ENCODE measurements at regions not wholly inside any gene's neighbourhood (a gene's known extent, or its start where the extent isn't known, plus 50 kb on each side); places are given as distances from the start of the nearest gene placed in this dataset.

GRCh38 chr6:71033171-71033570 is 76.3 kb upstream of the B3GAT2 start:
- Histone ChIP-seq H2BK12ac (ENCODE audit: low read length in 2 of 2) (no peak overlapping the region), H3K9ac (ENCODE audit: low read length) (no peak overlapping the region), H3K14ac (ENCODE audit: low read length in 2 of 2) (no peak overlapping the region), H3K9me3 (ENCODE audit: control insufficient read depth, low read length) (no peaks in the 10 kb centered on the region), H2AK5ac (ENCODE audit: low read length, severe bottlenecking) (no peak overlapping the region), H2BK5ac (ENCODE audit: low read depth, low read length, poor library complexity, severe bottlenecking) (no peak overlapping the region), H3K18ac (ENCODE audit: low read depth in 1 of 2, low read length in 2 of 2) (no peak overlapping the region), H2AFZ (ENCODE audit: low read depth, low read length) (no peak overlapping the region), H3K4me3 (ENCODE audit: insufficient read depth in 1 of 2, low read depth in 1 of 2, low read length in 2 of 2) (no peak overlapping the region), H3K4me2 (ENCODE audit: low read length, poor library complexity, severe bottlenecking) (no peak overlapping the region), H3K4me1 (ENCODE audit: control insufficient read depth, insufficient read depth, low read depth, low read length) (peaks cover 5% of the 10 kb centered on the region), H4K91ac (ENCODE audit: low read length) (no peak overlapping the region), H3K23ac (ENCODE audit: low read length in 2 of 2) (no peak overlapping the region), H3K36me3 (ENCODE audit: control insufficient read depth in 1 of 2, insufficient read depth in 2 of 2, low read depth in 1 of 2, low read length in 2 of 2) (no peaks in the 10 kb centered on the region), H4K8ac (ENCODE audit: low read length) (no peak overlapping the region), H2BK120ac (ENCODE audit: low read depth, low read length) (no peak overlapping the region), H3K79me1 (replicated peaks; ENCODE audit: low read length, poor library complexity, severe bottlenecking) (no peaks in the 10 kb centered on the region), H3K27me3 (ENCODE audit: control insufficient read depth in 1 of 2, insufficient read depth in 1 of 2, low read length in 2 of 2) (peaks cover 0 to 5% of the 10 kb centered on the region in 2 experiments), H3K27ac (ENCODE audit: low read length, poor library complexity, severe bottlenecking) (no peak overlapping the region), H2BK15ac (ENCODE audit: low read depth, poor library complexity, severe bottlenecking) (no peak overlapping the region), H3K4ac (ENCODE audit: low read depth in 1 of 2, low read length in 2 of 2) (no peak overlapping the region)
- DNase-seq: peak; percentile 4
- no CpG with 5 or more reads among the region's 1 CpG for WGBS

- H3K36me3 ChIP-seq (ENCODE audit: control insufficient read depth in 1 of 2, insufficient read depth in 2 of 2, low read depth in 1 of 2, low read length in 2 of 2): no peaks in the 10 kb centered on the region
- H3K4ac ChIP-seq (ENCODE audit: low read depth in 1 of 2, low read length in 2 of 2): no peak overlapping the region
- no peak overlapping the region for H3K14ac ChIP-seq (ENCODE audit: low read length in 2 of 2)
- peaks cover 0 to 9% of the 10 kb centered on the region in 2 experiments for H3K27me3 ChIP-seq (ENCODE audit: control insufficient read depth in 1 of 2, insufficient read depth in 1 of 2, low read length in 2 of 2)
- no peaks in the 10 kb centered on the region for H3K4me1 ChIP-seq (ENCODE audit: control insufficient read depth, insufficient read depth, low read depth, low read length)
- H3K4me2 ChIP-seq (ENCODE audit: low read length, poor library complexity, severe bottlenecking): no peak overlapping the region
- H2BK5ac ChIP-seq (ENCODE audit: low read depth, low read length, poor library complexity, severe bottlenecking): no peak overlapping the region
- no peak overlapping the region for H2AK5ac ChIP-seq (ENCODE audit: low read length, severe bottlenecking)
- H3K18ac ChIP-seq (ENCODE audit: low read depth in 1 of 2, low read length in 2 of 2): no peak overlapping the region
- H3K27ac ChIP-seq (ENCODE audit: low read length, poor library complexity, severe bottlenecking): no peak overlapping the region
- peak; percentile 50 for DNase-seq
- H2BK120ac ChIP-seq (ENCODE audit: low read depth, low read length): no peak overlapping the region
- H4K8ac ChIP-seq (ENCODE audit: low read length): no peak overlapping the region
- H3K9ac ChIP-seq (ENCODE audit: low read length): no peak overlapping the region
- H3K4me3 ChIP-seq (ENCODE audit: insufficient read depth in 1 of 2, low read depth in 1 of 2, low read length in 2 of 2): no peak overlapping the region
- H2BK12ac ChIP-seq (ENCODE audit: low read length in 2 of 2): no peak overlapping the region
- H4K91ac ChIP-seq (ENCODE audit: low read length): no peak overlapping the region
- no peak overlapping the region for H2AFZ ChIP-seq (ENCODE audit: low read depth, low read length)
- H3K79me1 ChIP-seq (replicated peaks; ENCODE audit: low read length, poor library complexity, severe bottlenecking): no peaks in the 10 kb centered on the region
- H2BK15ac ChIP-seq (ENCODE audit: low read depth, poor library complexity, severe bottlenecking): no peak overlapping the region
- no peak overlapping the region for H3K23ac ChIP-seq (ENCODE audit: low read length in 2 of 2)
- no peaks in the 10 kb centered on the region for H3K9me3 ChIP-seq (ENCODE audit: control insufficient read depth, low read length)
- 8% methylated on average over 4 of the region's 4 CpGs for WGBS
Observed at GRCh38 chr6:71033890-71034289, 77.0 kb upstream of the B3GAT2 start.

GRCh38 chr6:71034563-71035345 is 77.9 kb upstream of the B3GAT2 start:
- H3K4me3 ChIP-seq (ENCODE audit: insufficient read depth in 1 of 2, low read depth in 1 of 2, low read length in 2 of 2): no peak overlapping the region
- no peak overlapping the region for H2BK5ac ChIP-seq (ENCODE audit: low read depth, low read length, poor library complexity, severe bottlenecking)
- H3K4me1 ChIP-seq (ENCODE audit: control insufficient read depth, insufficient read depth, low read depth, low read length): no peaks in the 10 kb centered on the region
- no peaks in the 10 kb centered on the region for H3K36me3 ChIP-seq (ENCODE audit: control insufficient read depth in 1 of 2, insufficient read depth in 2 of 2, low read depth in 1 of 2, low read length in 2 of 2)
- no peak overlapping the region for H3K27ac ChIP-seq (ENCODE audit: low read length, poor library complexity, severe bottlenecking)
- H2BK15ac ChIP-seq (ENCODE audit: low read depth, poor library complexity, severe bottlenecking): no peak overlapping the region
- H2BK120ac ChIP-seq (ENCODE audit: low read depth, low read length): no peak overlapping the region
- H3K18ac ChIP-seq (ENCODE audit: low read depth in 1 of 2, low read length in 2 of 2): peak overlapping the region in 1 of 2 experiments; percentile 22
- H4K8ac ChIP-seq (ENCODE audit: low read length): no peak overlapping the region
- H4K91ac ChIP-seq (ENCODE audit: low read length): no peak overlapping the region
- H3K27me3 ChIP-seq (ENCODE audit: control insufficient read depth in 1 of 2, insufficient read depth in 1 of 2, low read length in 2 of 2): peaks cover 0 to 15% of the 10 kb centered on the region in 2 experiments
- no peak overlapping the region for H2AFZ ChIP-seq (ENCODE audit: low read depth, low read length)
- 70% methylated on average over 3 of the region's 4 CpGs for WGBS
- H3K9ac ChIP-seq (ENCODE audit: low read length): no peak overlapping the region
- no peak overlapping the region for H3K14ac ChIP-seq (ENCODE audit: low read length in 2 of 2)
- H3K79me1 ChIP-seq (replicated peaks; ENCODE audit: low read length, poor library complexity, severe bottlenecking): no peaks in the 10 kb centered on the region
- H3K4ac ChIP-seq (ENCODE audit: low read depth in 1 of 2, low read length in 2 of 2): no peak overlapping the region
- H2BK12ac ChIP-seq (ENCODE audit: low read length in 2 of 2): no peak overlapping the region
- H3K9me3 ChIP-seq (ENCODE audit: control insufficient read depth, low read length): no peaks in the 10 kb centered on the region
- no peak overlapping the region for H3K4me2 ChIP-seq (ENCODE audit: low read length, poor library complexity, severe bottlenecking)
- H2AK5ac ChIP-seq (ENCODE audit: low read length, severe bottlenecking): no peak overlapping the region
- DNase-seq: peak; percentile 44
- no peak overlapping the region for H3K23ac ChIP-seq (ENCODE audit: low read length in 2 of 2)

GRCh38 chr6:71035871-71036270 is 79.0 kb upstream of the B3GAT2 start:
- no peaks in the 10 kb centered on the region for H3K9me3 ChIP-seq (ENCODE audit: control insufficient read depth, low read length)

More at GRCh38 chr6:71035871-71036270, 79.0 kb upstream of the B3GAT2 start:
- DNase-seq: no peak
- no peak overlapping the region for H3K14ac ChIP-seq (ENCODE audit: low read length in 2 of 2)
- no peak overlapping the region for H2BK5ac ChIP-seq (ENCODE audit: low read depth, low read length, poor library complexity, severe bottlenecking)
- no peak overlapping the region for H3K4ac ChIP-seq (ENCODE audit: low read depth in 1 of 2, low read length in 2 of 2)
- peak overlapping the region; percentile 31 for H2BK15ac ChIP-seq (ENCODE audit: low read depth, poor library complexity, severe bottlenecking)
- H3K4me3 ChIP-seq (ENCODE audit: insufficient read depth in 1 of 2, low read depth in 1 of 2, low read length in 2 of 2): no peak overlapping the region
- H2BK12ac ChIP-seq (ENCODE audit: low read length in 2 of 2): no peak overlapping the region
- no peaks in the 10 kb centered on the region for H3K79me1 ChIP-seq (replicated peaks; ENCODE audit: low read length, poor library complexity, severe bottlenecking)
- H2AK5ac ChIP-seq (ENCODE audit: low read length, severe bottlenecking): no peak overlapping the region
- H3K27me3 ChIP-seq (ENCODE audit: control insufficient read depth in 1 of 2, insufficient read depth in 1 of 2, low read length in 2 of 2): peaks cover 0 to 24% of the 10 kb centered on the region in 2 experiments
- H3K18ac ChIP-seq (ENCODE audit: low read depth in 1 of 2, low read length in 2 of 2): no peak overlapping the region
- no peak overlapping the region for H3K9ac ChIP-seq (ENCODE audit: low read length)
- no peak overlapping the region for H2AFZ ChIP-seq (ENCODE audit: low read depth, low read length)
- H4K91ac ChIP-seq (ENCODE audit: low read length): no peak overlapping the region
- H3K4me2 ChIP-seq (ENCODE audit: low read length, poor library complexity, severe bottlenecking): no peak overlapping the region
- no peak overlapping the region for H4K8ac ChIP-seq (ENCODE audit: low read length)
- no peak overlapping the region for H3K23ac ChIP-seq (ENCODE audit: low read length in 2 of 2)
- H2BK120ac ChIP-seq (ENCODE audit: low read depth, low read length): no peak overlapping the region
- no peaks in the 10 kb centered on the region for H3K36me3 ChIP-seq (ENCODE audit: control insufficient read depth in 1 of 2, insufficient read depth in 2 of 2, low read depth in 1 of 2, low read length in 2 of 2)
- H3K27ac ChIP-seq (ENCODE audit: low read length, poor library complexity, severe bottlenecking): no peak overlapping the region
- H3K4me1 ChIP-seq (ENCODE audit: control insufficient read depth, insufficient read depth, low read depth, low read length): peaks cover 2% of the 10 kb centered on the region

All from mesenchymal stem cell (in vitro differentiated cells and primary cell).